Peyer's patch (tissue), 4 donors: ENCODE measurements at regions not wholly inside any gene's neighbourhood (a gene's known extent, or its start where the extent isn't known, plus 50 kb on each side); places are given as distances from the start of the nearest gene placed in this dataset.

ENCODE experiments used
- CTCF ChIP-seq, 6 experiments: fragments of 450-650 bp in 4 of 6; fragments of 200-600 bp in 2 of 6; sonication (generic) in 1 of 6; IDR thresholded peaks; one replicate each; pipeline ENCODE4 v1.5.1; 2017 to 2019; ENCODE audit warnings: antibody characterized with exemption in 6 of 6, mild to moderate bottlenecking in 3 of 6, moderate library complexity in 1 of 6
- POLR2A ChIP-seq, 2 donors: fragments of 450-650 bp; IDR thresholded peaks; one replicate each; pipeline ENCODE4 v1.5.1; 2017; ENCODE audit warnings: antibody characterized with exemption in 2 of 2, mild to moderate bottlenecking in 2 of 2, moderate library complexity in 2 of 2

- no peak for TF ChIP-seq CTCF (IDR thresholded peaks at IDR 0.05)
- no peak for TF ChIP-seq POLR2A (IDR thresholded peaks at IDR 0.05)
These were observed 71.4 kb upstream of the PLSCR4 start for GRCh38 chr3:146322216-146322817.
